ENCODE measurements at regions not wholly inside any gene's neighbourhood (a gene's known extent, or its start where the extent isn't known, plus 50 kb on each side); places are given as distances from the start of the nearest gene placed in this dataset.

DNA sequence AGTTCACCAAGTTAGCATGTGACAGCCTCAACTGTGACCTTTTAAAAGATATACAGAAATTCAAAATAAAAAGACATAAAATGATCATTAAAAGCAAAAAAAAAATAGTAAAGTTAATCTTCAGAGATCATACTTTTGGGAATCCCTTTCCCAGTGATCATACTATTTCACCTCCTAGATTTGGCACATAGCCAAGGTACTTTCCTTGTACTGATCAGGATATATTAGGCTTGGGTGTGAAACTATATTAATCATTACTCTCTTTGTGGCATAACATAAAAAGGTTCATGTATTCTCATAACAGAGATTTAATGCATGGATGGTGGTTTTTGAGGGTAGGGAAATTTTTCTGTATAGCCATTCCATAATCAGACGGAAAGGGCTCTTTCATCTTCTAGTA is 109.6 kb upstream of the ZWINT start:
- Histone ChIP-seq H2AFZ (ENCODE audit: low read length) (no peak overlapping the region), H3K9me2 (ENCODE audit: insufficient read depth, low read length) (no peaks in the 10 kb centered on the region), H4K20me1 (ENCODE audit: insufficient read depth, low read length) (no peaks in the 10 kb centered on the region), H3K4me1 (ENCODE audit: insufficient read depth, low read length, poor library complexity, severe bottlenecking) (no peaks in the 10 kb centered on the region), H3K4me3 (ENCODE audit: low read depth, low read length, poor library complexity, severe bottlenecking) (no peak overlapping the region), H3K27ac (ENCODE audit: low read depth, low read length, poor library complexity, severe bottlenecking) (no peak overlapping the region), H3K4me2 (ENCODE audit: low read length) (no peak overlapping the region), H3K79me2 (ENCODE audit: insufficient read depth, low read depth, low read length) (no peaks in the 10 kb centered on the region), H3K9me3 (ENCODE audit: low read length) (no peaks in the 10 kb centered on the region), H3K36me3 (ENCODE audit: insufficient read depth, low read length) (no peaks in the 10 kb centered on the region)
- ChIA-PET CTCF (ENCODE audit: unreplicated experiment) (no interaction called here), POLR2A (interaction anchor here (0.7 kb wide), 1 partner anchor 150 kb away, joined by 3 read pairs; no protein-coding TSS in a partner anchor)
- DNase-seq (ENCODE audit: low spot score): no peak
- TF ChIP-seq, protein P1, sequence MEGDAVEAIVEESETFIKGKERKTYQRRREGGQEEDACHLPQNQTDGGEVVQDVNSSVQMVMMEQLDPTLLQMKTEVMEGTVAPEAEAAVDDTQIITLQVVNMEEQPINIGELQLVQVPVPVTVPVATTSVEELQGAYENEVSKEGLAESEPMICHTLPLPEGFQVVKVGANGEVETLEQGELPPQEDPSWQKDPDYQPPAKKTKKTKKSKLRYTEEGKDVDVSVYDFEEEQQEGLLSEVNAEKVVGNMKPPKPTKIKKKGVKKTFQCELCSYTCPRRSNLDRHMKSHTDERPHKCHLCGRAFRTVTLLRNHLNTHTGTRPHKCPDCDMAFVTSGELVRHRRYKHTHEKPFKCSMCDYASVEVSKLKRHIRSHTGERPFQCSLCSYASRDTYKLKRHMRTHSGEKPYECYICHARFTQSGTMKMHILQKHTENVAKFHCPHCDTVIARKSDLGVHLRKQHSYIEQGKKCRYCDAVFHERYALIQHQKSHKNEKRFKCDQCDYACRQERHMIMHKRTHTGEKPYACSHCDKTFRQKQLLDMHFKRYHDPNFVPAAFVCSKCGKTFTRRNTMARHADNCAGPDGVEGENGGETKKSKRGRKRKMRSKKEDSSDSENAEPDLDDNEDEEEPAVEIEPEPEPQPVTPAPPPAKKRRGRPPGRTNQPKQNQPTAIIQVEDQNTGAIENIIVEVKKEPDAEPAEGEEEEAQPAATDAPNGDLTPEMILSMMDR (conservative IDR thresholded peaks at IDR 0.05; ENCODE audit: low read length): no peak
- TF ChIP-seq EZH2phosphoT487 (IDR thresholded peaks at IDR 0.05; ENCODE audit: borderline replicate concordance, low read depth, low read length): no peak
- BruUV-seq (replicated peaks): no TSS peak
- intact Hi-C loops (cut with micrococcal nuclease; ENCODE audit: unreplicated experiment): no loop called here

DNA sequence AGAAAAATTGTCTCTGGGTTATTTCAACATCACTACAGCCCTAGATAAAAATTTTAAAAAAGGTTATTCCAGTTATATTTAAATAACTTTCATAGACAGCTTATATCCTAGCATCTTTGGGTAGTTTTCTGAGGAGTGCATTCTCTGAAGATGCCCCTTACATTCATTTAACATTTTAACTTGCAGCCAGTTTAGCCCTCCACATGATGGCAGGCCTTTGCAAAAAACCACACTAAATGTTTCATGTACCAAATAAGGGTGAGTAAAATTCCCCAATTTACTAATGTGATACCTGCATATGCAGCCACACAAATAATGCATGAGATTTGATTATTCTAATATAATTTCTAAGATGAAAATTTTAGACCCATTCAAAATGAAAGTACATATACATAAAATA is 108.4 kb upstream of the ZWINT start:
- H3K9me3 ChIP-seq (ENCODE audit: low read length): no peaks in the 10 kb centered on the region
- H3K4me2 ChIP-seq (ENCODE audit: low read length): no peak overlapping the region
- no peaks in the 10 kb centered on the region for H3K4me1 ChIP-seq (ENCODE audit: insufficient read depth, low read length, poor library complexity, severe bottlenecking)
- H3K4me3 ChIP-seq (ENCODE audit: low read depth, low read length, poor library complexity, severe bottlenecking): no peak overlapping the region
- H3K27ac ChIP-seq (ENCODE audit: low read depth, low read length, poor library complexity, severe bottlenecking): no peak overlapping the region
- intact Hi-C loops (cut with micrococcal nuclease; ENCODE audit: unreplicated experiment): loop anchor here (5.0 kb wide), 1 partner anchor 353 kb away; no protein-coding TSS in a partner anchor
- no peaks in the 10 kb centered on the region for H3K36me3 ChIP-seq (ENCODE audit: insufficient read depth, low read length)
- no peaks in the 10 kb centered on the region for H4K20me1 ChIP-seq (ENCODE audit: insufficient read depth, low read length)
- H3K9me2 ChIP-seq (ENCODE audit: insufficient read depth, low read length): no peaks in the 10 kb centered on the region
- POLR2A ChIA-PET: interaction anchor here (0.6 to 0.7 kb wide), 3 partner anchors 21 to 264 kb away, joined by 3 to 4 read pairs (median 3); no protein-coding TSS in a partner anchor
- H2AFZ ChIP-seq (ENCODE audit: low read length): no peak overlapping the region
- DNase-seq (ENCODE audit: low spot score): peak; percentile 41
- no TSS peak for BruUV-seq (replicated peaks)
- TF ChIP-seq, protein P1 (conservative IDR thresholded peaks at IDR 0.05; ENCODE audit: low read length): peak; percentile 68
- no peak for TF ChIP-seq EZH2phosphoT487 (IDR thresholded peaks at IDR 0.05; ENCODE audit: borderline replicate concordance, low read depth, low read length)
- H3K79me2 ChIP-seq (ENCODE audit: insufficient read depth, low read depth, low read length): no peaks in the 10 kb centered on the region
- CTCF ChIA-PET (ENCODE audit: unreplicated experiment): no interaction called here

DNA sequence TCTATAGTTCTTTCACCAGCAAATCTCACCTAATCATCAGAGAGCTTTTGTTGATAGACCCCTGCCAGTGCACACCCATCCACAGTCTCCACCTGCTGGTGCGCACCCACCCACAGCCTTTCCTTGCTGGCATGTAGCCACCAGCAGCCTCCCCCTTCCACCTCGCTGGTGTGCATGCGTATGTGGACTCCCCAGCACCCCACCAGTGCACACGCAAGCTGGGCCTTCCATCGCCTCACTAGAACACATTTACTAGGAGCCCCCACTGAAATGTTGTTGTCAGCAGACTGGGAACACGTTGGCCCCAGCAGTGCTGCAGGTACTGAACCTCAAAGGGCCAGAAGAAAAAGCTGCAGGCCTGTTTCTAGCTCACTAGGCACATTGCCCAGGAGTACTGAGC is 104.9 kb upstream of the ZWINT start:
- ChIA-PET POLR2A (interaction anchor here (0.5 to 0.8 kb wide), 3 partner anchors 9 to 184 kb away, joined by 3 to 7 read pairs (median 4); no protein-coding TSS in a partner anchor), CTCF (ENCODE audit: unreplicated experiment) (no interaction called here)
- Histone ChIP-seq H3K27ac (ENCODE audit: low read depth, low read length, poor library complexity, severe bottlenecking) (no peak overlapping the region), H3K9me2 (ENCODE audit: insufficient read depth, low read length) (no peaks in the 10 kb centered on the region; the same call in 1 of the 2 replicates), H3K4me2 (ENCODE audit: low read length) (no peak overlapping the region), H3K36me3 (ENCODE audit: insufficient read depth, low read length) (no peaks in the 10 kb centered on the region), H3K4me3 (ENCODE audit: low read depth, low read length, poor library complexity, severe bottlenecking) (no peak overlapping the region), H3K79me2 (ENCODE audit: insufficient read depth, low read depth, low read length) (no peaks in the 10 kb centered on the region), H3K9me3 (ENCODE audit: low read length) (no peaks in the 10 kb centered on the region), H3K4me1 (ENCODE audit: insufficient read depth, low read length, poor library complexity, severe bottlenecking) (no peaks in the 10 kb centered on the region), H2AFZ (ENCODE audit: low read length) (no peak overlapping the region), H4K20me1 (ENCODE audit: insufficient read depth, low read length) (no peaks in the 10 kb centered on the region)
- no TSS peak for BruUV-seq (replicated peaks)
- intact Hi-C loops (cut with micrococcal nuclease; ENCODE audit: unreplicated experiment): loop anchor here (5.0 kb wide), 1 partner anchor 356 kb away; no protein-coding TSS in a partner anchor
- no peak for TF ChIP-seq EZH2phosphoT487 (IDR thresholded peaks at IDR 0.05; ENCODE audit: borderline replicate concordance, low read depth, low read length)
- TF ChIP-seq, protein P1 (conservative IDR thresholded peaks at IDR 0.05; ENCODE audit: low read length): no peak
- DNase-seq (ENCODE audit: low spot score): no peak
